Cerebellar nuclear complex (tissue), 1 donor: ENCODE measurements at regions not wholly inside any gene's neighbourhood (a gene's known extent, or its start where the extent isn't known, plus 50 kb on each side); places are given as distances from the start of the nearest gene placed in this dataset.
"Not testable (repeated sequence)": the region's sequence is repeated elsewhere in the genome, so short reads cannot be mapped to it uniquely, and the experiment has no call there.

Experiments used
- DNase-seq, 2 experiments: peaks; one replicate each; lab custom pipeline; 2025; lab: John Stamatoyannopoulos, UW

- DNase-seq, result no peak
Observed at GRCh38 chr4:57329279-57329678, 219.1 kb upstream of the IGFBP7 start.

- DNase-seq, result no peak
Observed at GRCh38 chr4:57324673-57325307, 214.6 kb upstream of the IGFBP7 start.

- no peak for DNase-seq
Observed at GRCh38 chr4:57320849-57321248, 210.7 kb upstream of the IGFBP7 start.

- no peak for DNase-seq
Observed at GRCh38 chr4:57320217-57320616, 210.0 kb upstream of the IGFBP7 start.

GRCh38 chr4:57318703-57319102, 208.5 kb upstream of the IGFBP7 start:
- no peak for DNase-seq

GRCh38 chr4:57314636-57315035, 204.5 kb upstream of the IGFBP7 start:
- DNase-seq, result no peak

GRCh38 chr4:57312296-57312695, 202.1 kb upstream of the IGFBP7 start:
- no peak for DNase-seq

GRCh38 chr4:57309658-57310057, 199.5 kb upstream of the IGFBP7 start:
- DNase-seq, result no peak

GRCh38 chr4:57308301-57308700, 198.1 kb upstream of the IGFBP7 start:
- DNase-seq, result no peak

GRCh38 chr4:57305836-57306235, 195.7 kb upstream of the IGFBP7 start:
- DNase-seq, result no peak

GRCh38 chr4:57303012-57303751, 193.0 kb upstream of the IGFBP7 start:
- DNase-seq, result no peak

- DNase-seq, result not testable (repeated sequence)
Observed at GRCh38 chr4:57300300-57300699, 190.1 kb upstream of the IGFBP7 start.

- DNase-seq, result no peak
Observed at GRCh38 chr4:57291911-57292310, 181.7 kb upstream of the IGFBP7 start.

GRCh38 chr4:57287687-57288604, 177.8 kb upstream of the IGFBP7 start:
- no peak for DNase-seq

GRCh38 chr4:57282933-57283310, 172.7 kb upstream of the IGFBP7 start:
- no peak for DNase-seq

- DNase-seq, result no peak
Observed at GRCh38 chr4:57280481-57280880, 170.3 kb upstream of the IGFBP7 start.

GRCh38 chr4:57278780-57279179, 168.6 kb upstream of the IGFBP7 start:
- DNase-seq, result no peak

- no peak for DNase-seq
Observed at GRCh38 chr4:57274082-57274481, 163.9 kb upstream of the IGFBP7 start.

- DNase-seq, result no peak
Observed at GRCh38 chr4:57270346-57270745, 160.2 kb upstream of the IGFBP7 start.

GRCh38 chr4:57265831-57266582, 155.8 kb upstream of the IGFBP7 start:
- DNase-seq, result no peak

GRCh38 chr4:57254754-57255153, 144.6 kb upstream of the IGFBP7 start:
- no peak for DNase-seq

GRCh38 chr4:57249083-57249482, 138.9 kb upstream of the IGFBP7 start:
- DNase-seq, result no peak
